Sigmoid colon (tissue), 6 donors: ENCODE measurements at regions not wholly inside any gene's neighbourhood (a gene's known extent, or its start where the extent isn't known, plus 50 kb on each side); places are given as distances from the start of the nearest gene placed in this dataset.
"Not testable (repeated sequence)": the region's sequence is repeated elsewhere in the genome, so short reads cannot be mapped to it uniquely, and the experiment has no call there.

ENCODE experiments used
- DNase-seq: peaks from one replicate; pipeline ENCODE4 v3.0.0-alpha.2; 2019
- H3K27ac ChIP-seq, 4 donors: fragments of 200-600 bp; sonication (generic); one replicate each; pipeline ENCODE4 v1.5.1; 2016 to 2019; ENCODE audit warnings: mild to moderate bottlenecking in 1 of 4
- H3K27me3 ChIP-seq, 3 donors: fragments of 200-600 bp; sonication (generic); one replicate each; pipeline ENCODE4 v1.5.1; 2019; ENCODE audit warnings: mild to moderate bottlenecking in 1 of 3
- H3K36me3 ChIP-seq, 4 donors: fragments of 200-600 bp; sonication (generic); one replicate each; pipeline ENCODE4 v1.5.1; 2016 to 2019
- H3K4me1 ChIP-seq, 4 donors: fragments of 200-600 bp; sonication (generic); one replicate each; pipeline ENCODE4 v1.5.1; 2017 to 2019
- H3K4me3 ChIP-seq, 4 donors: fragments of 200-600 bp; sonication (generic); one replicate each; pipeline ENCODE4 v1.5.1; 2017 to 2019; ENCODE audit warnings: mild to moderate bottlenecking in 2 of 4, moderate library complexity in 1 of 4
- H3K9me3 ChIP-seq, 4 donors: fragments of 200-600 bp in 3 of 4; sonication (generic) in 3 of 4; one replicate each; pipeline versions ENCODE4 v1.5.1 to v1.6.1; 2013 to 2019
- EP300 ChIP-seq, 4 donors: sonication (generic); formaldehyde crosslinking; IDR thresholded peaks; one replicate each; pipeline ENCODE4 v1.6.1; 2017; ENCODE audit warnings: antibody characterized with exemption in 4 of 4
- POLR2A ChIP-seq, 2 donors: fragments of 450-650 bp; IDR thresholded peaks; one replicate each; pipeline ENCODE4 v1.6.1; 2016; ENCODE audit warnings: antibody characterized with exemption in 2 of 2, mild to moderate bottlenecking in 2 of 2, moderate library complexity in 2 of 2
- POLR2AphosphoS5 ChIP-seq, 4 donors: sonication (generic); formaldehyde crosslinking; IDR thresholded peaks; one replicate each; pipeline ENCODE4 v1.6.1; 2017; ENCODE audit warnings: antibody characterized with exemption in 4 of 4
- WGBS, 2 donors: extraction: QIAGEN DNeasy Blood & Tissue Kit; methylation state at CpG; one replicate each; pipeline ENCODE4 v1.1.7; 2013; 5-methylcytosine and 5-hydroxymethylcytosine counted together
- intact Hi-C: fragments of 100-400 bp; cut with DNase I; formaldehyde crosslinking; loops from one replicate; pipeline ENCODE4 v1.15.1; 2023
- TF ChIP-seq, protein P1 (sequence below), 4 experiments: fragments of 450-650 bp in 3 of 4; fragments of 200-600 bp in 1 of 4; IDR thresholded peaks; one replicate each; pipeline ENCODE4 v1.5.1; 2016 to 2019; ENCODE audit warnings: antibody characterized with exemption in 4 of 4, mild to moderate bottlenecking in 3 of 4, moderate library complexity in 2 of 4
- donor health status: healthy with polysubstance abuse.
- donor health status: healthy.

DNA sequence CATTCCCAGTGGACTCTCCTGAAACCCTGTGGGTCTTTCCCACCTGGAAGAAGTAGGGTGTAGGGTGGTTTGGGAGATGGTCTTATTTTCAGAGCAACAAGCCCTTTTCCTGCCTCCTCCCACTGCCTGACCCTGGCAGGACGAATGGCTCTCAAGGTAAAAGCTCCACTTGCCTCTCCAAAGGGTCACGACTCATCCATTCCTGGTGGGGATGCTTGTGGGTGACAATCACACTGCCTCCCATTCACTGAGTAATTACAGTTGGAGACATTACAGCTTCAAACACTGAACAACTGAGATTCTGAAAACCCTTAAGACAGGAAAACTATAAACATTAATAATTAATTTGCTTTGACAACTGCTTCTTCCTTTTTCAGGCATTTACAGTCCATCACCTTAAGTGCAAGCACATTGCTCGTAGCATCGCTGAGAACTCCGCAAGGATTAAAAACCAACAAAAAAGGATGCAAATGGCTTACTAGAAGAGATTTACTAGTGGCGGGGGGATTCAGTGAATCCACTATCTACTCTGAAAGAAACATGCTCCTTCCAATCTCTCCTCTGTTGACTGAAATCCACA lies 199.6 kb upstream of the IRS2 start:
- Histone ChIP-seq H3K4me1 (peaks cover 0 to 6% (median 0%) of the 10 kb centered on the region in 4 donors), H3K36me3 (no peaks in the 10 kb centered on the region), H3K4me3 (no peak overlapping the region), H3K27me3 (no peaks in the 10 kb centered on the region), H3K27ac (no peak overlapping the region), H3K9me3 (no peaks in the 10 kb centered on the region)
- TF ChIP-seq POLR2AphosphoS5 (IDR thresholded peaks at IDR 0.05) (no peak), EP300 (IDR thresholded peaks at IDR 0.05) (no peak), POLR2A (IDR thresholded peaks at IDR 0.05) (no peak)
- TF ChIP-seq, protein P1, sequence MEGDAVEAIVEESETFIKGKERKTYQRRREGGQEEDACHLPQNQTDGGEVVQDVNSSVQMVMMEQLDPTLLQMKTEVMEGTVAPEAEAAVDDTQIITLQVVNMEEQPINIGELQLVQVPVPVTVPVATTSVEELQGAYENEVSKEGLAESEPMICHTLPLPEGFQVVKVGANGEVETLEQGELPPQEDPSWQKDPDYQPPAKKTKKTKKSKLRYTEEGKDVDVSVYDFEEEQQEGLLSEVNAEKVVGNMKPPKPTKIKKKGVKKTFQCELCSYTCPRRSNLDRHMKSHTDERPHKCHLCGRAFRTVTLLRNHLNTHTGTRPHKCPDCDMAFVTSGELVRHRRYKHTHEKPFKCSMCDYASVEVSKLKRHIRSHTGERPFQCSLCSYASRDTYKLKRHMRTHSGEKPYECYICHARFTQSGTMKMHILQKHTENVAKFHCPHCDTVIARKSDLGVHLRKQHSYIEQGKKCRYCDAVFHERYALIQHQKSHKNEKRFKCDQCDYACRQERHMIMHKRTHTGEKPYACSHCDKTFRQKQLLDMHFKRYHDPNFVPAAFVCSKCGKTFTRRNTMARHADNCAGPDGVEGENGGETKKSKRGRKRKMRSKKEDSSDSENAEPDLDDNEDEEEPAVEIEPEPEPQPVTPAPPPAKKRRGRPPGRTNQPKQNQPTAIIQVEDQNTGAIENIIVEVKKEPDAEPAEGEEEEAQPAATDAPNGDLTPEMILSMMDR (IDR thresholded peaks at IDR 0.05) = no peak
- intact Hi-C loops = no loop called here
- no peak for DNase-seq
- 76 to 80% methylated on average over 6 of the region's 6 CpGs for WGBS, 2 donors

DNA sequence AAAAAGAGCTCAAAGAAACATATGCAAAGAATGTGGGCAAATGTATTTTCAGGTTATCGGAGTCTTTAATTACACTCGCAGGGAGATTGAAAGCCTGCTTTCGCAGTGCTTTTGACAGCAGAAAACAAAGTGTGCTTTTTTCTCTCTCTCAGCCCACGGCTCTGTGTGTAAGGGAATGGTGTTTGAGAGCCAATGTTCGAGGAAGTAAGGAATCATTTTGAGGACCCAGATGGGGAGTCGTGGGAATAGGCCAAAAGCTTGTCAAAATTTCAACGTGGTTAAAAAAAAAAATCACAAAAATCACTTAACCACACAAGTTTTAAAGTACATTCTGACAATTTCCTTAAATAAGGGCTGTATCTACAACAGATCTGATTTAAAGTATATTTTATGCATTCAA lies 197.1 kb upstream of the IRS2 start:
- Histone ChIP-seq H3K27ac (no peak overlapping the region), H3K27me3 (no peaks in the 10 kb centered on the region), H3K4me3 (no peak overlapping the region), H3K9me3 (no peaks in the 10 kb centered on the region), H3K4me1 (peaks cover 0 to 6% (median 0%) of the 10 kb centered on the region in 4 donors), H3K36me3 (no peaks in the 10 kb centered on the region)
- TF ChIP-seq, protein P1 (IDR thresholded peaks at IDR 0.05) = no peak
- TF ChIP-seq POLR2AphosphoS5 (IDR thresholded peaks at IDR 0.05) = no peak
- no peak for TF ChIP-seq EP300 (IDR thresholded peaks at IDR 0.05)
- TF ChIP-seq POLR2A (IDR thresholded peaks at IDR 0.05) = no peak
- 66 to 75% methylated on average over 7 of the region's 7 CpGs for WGBS, 2 donors
- intact Hi-C loops = no loop called here
- no peak for DNase-seq

DNA sequence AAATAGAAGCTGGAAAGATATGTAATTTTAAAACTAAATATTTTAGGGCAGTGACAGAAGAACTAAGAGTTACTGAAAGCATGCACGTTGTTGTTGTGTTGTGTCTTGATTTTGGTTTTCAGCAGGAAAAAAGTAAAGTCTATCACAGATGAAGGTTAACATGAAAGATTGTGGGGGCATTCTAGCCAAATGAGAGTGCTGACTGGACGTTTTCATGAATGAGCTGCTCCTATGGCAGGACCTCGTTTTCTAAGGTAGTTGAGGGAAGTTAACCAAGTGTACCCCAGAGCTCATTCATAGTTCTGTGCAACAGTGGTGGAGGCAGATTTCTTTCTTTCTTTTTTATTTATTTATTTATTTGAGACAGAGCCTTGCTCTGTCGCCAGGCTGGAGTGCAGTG lies 194.6 kb upstream of the IRS2 start:
- no peaks in the 10 kb centered on the region for H3K9me3 ChIP-seq
- intact Hi-C loops = no loop called here
- H3K4me3 ChIP-seq = no peak overlapping the region
- peaks cover 0 to 6% (median 0%) of the 10 kb centered on the region in 4 donors for H3K4me1 ChIP-seq
- no peaks in the 10 kb centered on the region for H3K27me3 ChIP-seq
- no peak for DNase-seq
- H3K36me3 ChIP-seq = no peaks in the 10 kb centered on the region
- no peak overlapping the region for H3K27ac ChIP-seq
- TF ChIP-seq EP300 (IDR thresholded peaks at IDR 0.05) (no peak), POLR2AphosphoS5 (IDR thresholded peaks at IDR 0.05) (no peak), POLR2A (IDR thresholded peaks at IDR 0.05) (no peak)
- TF ChIP-seq, protein P1 (IDR thresholded peaks at IDR 0.05) = no peak
- WGBS, 2 donors = 62 to 85% methylated on average over 4 of the region's 4 CpGs

DNA sequence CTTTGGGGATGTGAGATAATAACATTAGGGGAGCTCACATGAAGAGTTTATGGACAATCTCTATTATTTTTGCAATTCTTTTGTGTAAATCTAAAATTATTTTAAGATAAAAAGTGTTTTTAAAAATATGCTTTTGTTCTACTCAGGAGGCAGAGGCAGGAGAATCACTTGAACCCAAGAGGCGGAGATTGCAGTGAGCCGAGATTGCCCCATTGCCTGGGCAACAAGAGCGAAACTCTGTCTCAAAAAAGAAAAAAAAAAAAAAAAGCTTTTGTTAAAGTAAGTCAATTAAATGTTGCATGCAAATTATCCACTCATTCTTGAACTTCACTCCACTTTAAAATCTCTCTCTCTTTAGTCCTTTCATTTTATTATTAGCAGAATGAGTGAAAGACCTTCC lies 193.3 kb upstream of the IRS2 start:
- H3K4me1 ChIP-seq, H3K27ac ChIP-seq, DNase-seq, intact Hi-C loops, H3K36me3 ChIP-seq, H3K9me3 ChIP-seq, H3K4me3 ChIP-seq, H3K27me3 ChIP-seq: not testable (repeated sequence)
- 89 to 92% methylated on average over 3 of the region's 3 CpGs for WGBS, 2 donors

DNA sequence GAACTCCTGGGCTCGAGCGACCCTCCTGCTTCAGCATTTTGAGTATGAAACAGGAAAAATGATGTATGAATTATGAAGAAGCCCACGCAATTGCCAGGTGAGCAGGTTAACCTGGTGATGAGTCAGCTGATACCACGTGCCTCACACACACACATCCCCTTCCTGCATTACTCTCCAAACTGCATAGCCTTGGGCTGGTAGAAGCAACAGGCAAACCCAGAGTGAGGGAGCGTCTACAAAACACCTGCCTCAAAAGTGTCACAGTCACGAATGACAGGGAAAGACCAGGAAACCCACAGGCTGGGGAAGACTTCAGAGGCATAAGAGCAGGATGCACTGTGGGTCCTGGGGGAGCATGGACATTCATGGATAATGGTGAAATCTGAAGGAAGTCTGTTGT lies 192.8 kb upstream of the IRS2 start:
- Histone ChIP-seq H3K9me3 (no peaks in the 10 kb centered on the region), H3K27ac (no peak overlapping the region), H3K4me1 (peaks cover 0 to 6% (median 0%) of the 10 kb centered on the region in 4 donors), H3K4me3 (no peak overlapping the region), H3K27me3 (no peaks in the 10 kb centered on the region), H3K36me3 (no peaks in the 10 kb centered on the region)
- intact Hi-C loops = no loop called here
- 66 to 75% methylated on average over 6 of the region's 6 CpGs for WGBS, 2 donors
- TF ChIP-seq, protein P1 (IDR thresholded peaks at IDR 0.05) = no peak
- no peak for TF ChIP-seq POLR2AphosphoS5 (IDR thresholded peaks at IDR 0.05)
- no peak for TF ChIP-seq POLR2A (IDR thresholded peaks at IDR 0.05)
- TF ChIP-seq EP300 (IDR thresholded peaks at IDR 0.05) = no peak
- no peak for DNase-seq
